Tibial nerve (tissue), 4 donors: ENCODE measurements at regions not wholly inside any gene's neighbourhood (a gene's known extent, or its start where the extent isn't known, plus 50 kb on each side); places are given as distances from the start of the nearest gene placed in this dataset.

Source experiments
- CTCF ChIP-seq, 5 experiments: fragments of 200-600 bp in 3 of 5; fragments of 450-650 bp in 2 of 5; sonication (generic) in 3 of 5; IDR thresholded peaks; one replicate each; pipeline ENCODE4 v1.5.1; 2016 to 2019; ENCODE audit warnings: antibody characterized with exemption in 5 of 5, mild to moderate bottlenecking in 3 of 5, moderate library complexity in 2 of 5
- EP300 ChIP-seq, 2 donors: sonication (generic); formaldehyde crosslinking; IDR thresholded peaks; one replicate each; pipeline ENCODE4 v1.6.1; 2017; ENCODE audit warnings: antibody characterized with exemption in 2 of 2, mild to moderate bottlenecking in 1 of 2
- POLR2A ChIP-seq, 2 donors: fragments of 450-650 bp; IDR thresholded peaks; one replicate each; pipeline ENCODE4 v1.6.1; 2017; ENCODE audit warnings: antibody characterized with exemption in 2 of 2, mild to moderate bottlenecking in 2 of 2, moderate library complexity in 2 of 2

GRCh38 chr12:89058402-89058801 is 293.9 kb downstream of the DUSP6 start:
- TF ChIP-seq EP300 (IDR thresholded peaks at IDR 0.05) (no peak), POLR2A (IDR thresholded peaks at IDR 0.05) (no peak), CTCF (IDR thresholded peaks at IDR 0.05) (no peak)
